Endodermal cell (in vitro differentiated cells): ENCODE measurements at regions not wholly inside any gene's neighbourhood (a gene's known extent, or its start where the extent isn't known, plus 50 kb on each side); places are given as distances from the start of the nearest gene placed in this dataset.

Experiments
- DNase-seq: peaks from one replicate; pipeline ENCODE4 v3.0.0-alpha.2; 2017
- H3K27ac ChIP-seq: 2 replicates; pipeline ENCODE4 v1.5.1; 2013; ENCODE audit warnings: mild to moderate bottlenecking, low read depth, low read length, moderate library complexity
- H3K27me3 ChIP-seq: 2 replicates; pipeline ENCODE4 v1.6.1; 2013; ENCODE audit warnings: mild to moderate bottlenecking, low read length, moderate library complexity; ENCODE audit not compliant: insufficient read depth, control insufficient read depth, poor library complexity, severe bottlenecking
- H3K36me3 ChIP-seq: 2 replicates; pipeline ENCODE4 v1.7.0; 2013; ENCODE audit warnings: mild to moderate bottlenecking, low read length, moderate library complexity; ENCODE audit not compliant: control insufficient read depth, insufficient read depth
- H3K4me1 ChIP-seq: one replicate; pipeline ENCODE4 v1.7.0; 2013; ENCODE audit warnings: low read length; ENCODE audit not compliant: control insufficient read depth, insufficient read depth
- H3K4me3 ChIP-seq: 2 replicates; pipeline ENCODE4 v1.5.1; 2013; ENCODE audit warnings: mild to moderate bottlenecking, low read length, moderate library complexity
- H3K9ac ChIP-seq: 2 replicates; pipeline ENCODE4 v1.6.1; 2013; ENCODE audit warnings: mild to moderate bottlenecking, low read length, moderate library complexity; ENCODE audit not compliant: poor library complexity, severe bottlenecking; ENCODE audit errors: extremely low read depth
- H3K9me3 ChIP-seq: 2 replicates; pipeline ENCODE4 v1.6.1; 2013; ENCODE audit warnings: mild to moderate bottlenecking, low read length, moderate library complexity; ENCODE audit not compliant: control insufficient read depth
- H3K27ac Mint-ChIP-seq: 2 replicates; pipeline ENCODE4 v1.8.0; 2020; ENCODE audit warnings: mixed read lengths
- H3K27me3 Mint-ChIP-seq: 2 replicates; pipeline ENCODE4 v1.8.0; 2021; ENCODE audit warnings: mild to moderate bottlenecking, mixed read lengths; ENCODE audit not compliant: insufficient read depth
- H3K36me3 Mint-ChIP-seq: 2 replicates; pipeline ENCODE4 v1.8.0; 2020; ENCODE audit warnings: low read depth, mixed read lengths
- H3K4me1 Mint-ChIP-seq: 2 replicates; pipeline ENCODE4 v1.8.0; 2020; ENCODE audit warnings: mixed read lengths
- H3K4me3 Mint-ChIP-seq: 2 replicates; pipeline ENCODE4 v1.8.0; 2020; ENCODE audit warnings: mild to moderate bottlenecking, moderate library complexity, mixed read lengths
- H3K9me3 Mint-ChIP-seq: 2 replicates; pipeline ENCODE4 v1.8.0; 2020; ENCODE audit warnings: mild to moderate bottlenecking, mixed read lengths
- WGBS, 2 experiments: methylation state at CpG; one replicate each; pipeline versions ENCODE4 v1.1.5 to v1.1.7; 2013; ENCODE audit warnings: missing lambda C conversion rate in 2 of 2, mixed read lengths in 1 of 2; ENCODE audit not compliant: insufficient coverage in 1 of 2, insufficient read length in 1 of 2; 5-methylcytosine and 5-hydroxymethylcytosine counted together
- TF ChIP-seq, protein P1 (sequence below): fragments of 200-600 bp; sonication (generic); conservative IDR thresholded peaks from 2 replicates; pipeline ENCODE4 v1.5.0; 2021; ENCODE audit warnings: antibody characterized with exemption, mild to moderate bottlenecking

- DNase-seq, result no peak
- Histone ChIP-seq H3K36me3 (no peaks in the 10 kb centered on the region), H3K27ac (no peak overlapping the region), H3K9ac (no peak overlapping the region), H3K4me1 (no peaks in the 10 kb centered on the region), H3K4me3 (no peak overlapping the region), H3K27me3 (no peaks in the 10 kb centered on the region), H3K9me3 (no peaks in the 10 kb centered on the region)
- no peaks in the 10 kb centered on the region for H3K27me3 Mint-ChIP-seq
- H3K36me3 Mint-ChIP-seq, result no peaks in the 10 kb centered on the region
- no peak overlapping the region for H3K4me3 Mint-ChIP-seq
- no peak overlapping the region for H3K27ac Mint-ChIP-seq
- H3K9me3 Mint-ChIP-seq, result no peaks in the 10 kb centered on the region
- TF ChIP-seq, protein P1, sequence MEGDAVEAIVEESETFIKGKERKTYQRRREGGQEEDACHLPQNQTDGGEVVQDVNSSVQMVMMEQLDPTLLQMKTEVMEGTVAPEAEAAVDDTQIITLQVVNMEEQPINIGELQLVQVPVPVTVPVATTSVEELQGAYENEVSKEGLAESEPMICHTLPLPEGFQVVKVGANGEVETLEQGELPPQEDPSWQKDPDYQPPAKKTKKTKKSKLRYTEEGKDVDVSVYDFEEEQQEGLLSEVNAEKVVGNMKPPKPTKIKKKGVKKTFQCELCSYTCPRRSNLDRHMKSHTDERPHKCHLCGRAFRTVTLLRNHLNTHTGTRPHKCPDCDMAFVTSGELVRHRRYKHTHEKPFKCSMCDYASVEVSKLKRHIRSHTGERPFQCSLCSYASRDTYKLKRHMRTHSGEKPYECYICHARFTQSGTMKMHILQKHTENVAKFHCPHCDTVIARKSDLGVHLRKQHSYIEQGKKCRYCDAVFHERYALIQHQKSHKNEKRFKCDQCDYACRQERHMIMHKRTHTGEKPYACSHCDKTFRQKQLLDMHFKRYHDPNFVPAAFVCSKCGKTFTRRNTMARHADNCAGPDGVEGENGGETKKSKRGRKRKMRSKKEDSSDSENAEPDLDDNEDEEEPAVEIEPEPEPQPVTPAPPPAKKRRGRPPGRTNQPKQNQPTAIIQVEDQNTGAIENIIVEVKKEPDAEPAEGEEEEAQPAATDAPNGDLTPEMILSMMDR, result no peak
- peaks cover 5% of the 10 kb centered on the region for H3K4me1 Mint-ChIP-seq
- 94 to 95% methylated on average over 8 to 11 of the region's 11 CpGs for WGBS, 2 experiments
Observed at GRCh38 chr13:109569958-109570711, 216.2 kb downstream of the IRS2 start.

GRCh38 chr13:109568339-109568818 lies 218.0 kb downstream of the IRS2 start:
- Histone ChIP-seq H3K27me3 (no peaks in the 10 kb centered on the region), H3K9me3 (no peaks in the 10 kb centered on the region), H3K27ac (no peak overlapping the region), H3K4me1 (no peaks in the 10 kb centered on the region), H3K9ac (no peak overlapping the region), H3K4me3 (no peak overlapping the region), H3K36me3 (no peaks in the 10 kb centered on the region)
- Mint-ChIP-seq H3K27ac (no peak overlapping the region), H3K4me1 (no peaks in the 10 kb centered on the region), H3K27me3 (no peaks in the 10 kb centered on the region), H3K36me3 (no peaks in the 10 kb centered on the region), H3K9me3 (no peaks in the 10 kb centered on the region), H3K4me3 (no peak overlapping the region)
- WGBS, 2 experiments, result 83 to 92% methylated on average over 4 of the region's 4 CpGs
- TF ChIP-seq, protein P1, result no peak
- no peak for DNase-seq

DNA sequence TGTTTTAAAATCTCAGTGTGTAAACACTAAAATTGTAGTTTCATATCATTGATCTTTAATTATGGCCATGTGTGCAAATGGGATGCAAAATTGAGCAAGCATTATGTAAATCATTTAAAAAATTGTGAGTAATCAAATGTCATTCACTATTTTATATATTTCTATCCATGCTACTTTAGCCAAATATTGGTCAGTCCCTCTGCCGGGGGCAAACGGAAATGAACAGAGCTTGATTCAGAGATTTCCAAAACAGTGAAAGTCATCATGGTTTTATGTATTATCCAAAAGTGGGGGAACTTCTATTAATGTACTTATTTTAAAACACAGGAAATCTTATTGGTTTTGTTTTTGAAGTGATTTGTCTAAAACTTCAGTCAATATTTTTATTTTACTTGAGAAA lies 219.1 kb downstream of the IRS2 start:
- TF ChIP-seq, protein P1, result no peak
- no peak overlapping the region for H3K9ac ChIP-seq
- no peaks in the 10 kb centered on the region for H3K36me3 ChIP-seq
- H3K4me1 Mint-ChIP-seq, result no peaks in the 10 kb centered on the region
- H3K36me3 Mint-ChIP-seq, result no peaks in the 10 kb centered on the region
- no peak overlapping the region for H3K4me3 ChIP-seq
- WGBS, 2 experiments, result 95% methylated on average over 2 of the region's 2 CpGs; no CpG with 5 or more reads in 1 of the 2 experiments
- H3K27ac Mint-ChIP-seq, result no peak overlapping the region
- no peak overlapping the region for H3K27ac ChIP-seq
- no peak for DNase-seq
- no peaks in the 10 kb centered on the region for H3K27me3 Mint-ChIP-seq
- H3K4me3 Mint-ChIP-seq, result no peak overlapping the region
- H3K9me3 ChIP-seq, result no peaks in the 10 kb centered on the region
- no peaks in the 10 kb centered on the region for H3K9me3 Mint-ChIP-seq
- H3K27me3 ChIP-seq, result no peaks in the 10 kb centered on the region
- H3K4me1 ChIP-seq, result no peaks in the 10 kb centered on the region
